Cardiac fibroblast (primary cell): ENCODE measurements at regions not wholly inside any gene's neighbourhood (a gene's known extent, or its start where the extent isn't known, plus 50 kb on each side); places are given as distances from the start of the nearest gene placed in this dataset.

Experiments used
- DNase-seq, 2 donors: peaks; one replicate each; pipeline versions ENCODE4 v3.0.0 to v3.0.0-alpha.2; 2010; ENCODE audit warnings: low read depth in 2 of 2
- H3K4me3 ChIP-seq, 2 donors: replicated peaks in 1 of 2; 1 replicate in 1 of 2; 2 replicates in 1 of 2; pipeline ENCODE4 v1.5.1; 2011; ENCODE audit warnings: low read depth in 2 of 2, low read length in 2 of 2, mild to moderate bottlenecking in 2 of 2, moderate library complexity in 1 of 2
- CTCF ChIP-seq: IDR thresholded peaks from one replicate; pipeline ENCODE4 v1.5.1; 2011; ENCODE audit warnings: low read depth, mild to moderate bottlenecking, low read length, inconsistent platforms

GRCh38 chr9:78582821-78583220 is 285.9 kb downstream of the PSAT1 start:
- DNase-seq = no peak
- no peak for TF ChIP-seq CTCF
- no peak overlapping the region for H3K4me3 ChIP-seq

- H3K4me3 ChIP-seq = no peak overlapping the region
- TF ChIP-seq CTCF = no peak
- DNase-seq = no peak
Observed at GRCh38 chr9:78584589-78584988, 287.7 kb downstream of the PSAT1 start.

GRCh38 chr9:78585909-78586308 is 289.0 kb downstream of the PSAT1 start:
- DNase-seq = no peak

GRCh38 chr9:78590068-78590467 is 293.1 kb downstream of the PSAT1 start:
- H3K4me3 ChIP-seq = no peak overlapping the region
- DNase-seq = peak in 1 of 2 donors; percentile 17
- no peak for TF ChIP-seq CTCF

More at GRCh38 chr9:78585909-78586308, 289.0 kb downstream of the PSAT1 start:
- H3K4me3 ChIP-seq = no peak overlapping the region
- TF ChIP-seq CTCF = no peak

GRCh38 chr9:78592811-78593210 is 295.9 kb downstream of the PSAT1 start:
- no peak overlapping the region for H3K4me3 ChIP-seq
- DNase-seq = peak in 1 of 2 donors; percentile 83
- no peak for TF ChIP-seq CTCF

GRCh38 chr9:78595200-78595945 is 298.4 kb downstream of the PSAT1 start:
- no peak for TF ChIP-seq CTCF
- no peak for DNase-seq

GRCh38 chr9:78596346-78596745 is 299.4 kb downstream of the PSAT1 start:
- no peak for DNase-seq
- H3K4me3 ChIP-seq = no peak overlapping the region
- TF ChIP-seq CTCF = no peak

More at GRCh38 chr9:78595200-78595945, 298.4 kb downstream of the PSAT1 start:
- no peak overlapping the region for H3K4me3 ChIP-seq
